NCI-H345 treated with DMSO at 0.1 percent for 48 hours (cell line): ENCODE measurements at regions not wholly inside any gene's neighbourhood (a gene's known extent, or its start where the extent isn't known, plus 50 kb on each side); places are given as distances from the start of the nearest gene placed in this dataset.
"Not testable (repeated sequence)": the region's sequence is repeated elsewhere in the genome, so short reads cannot be mapped to it uniquely, and the experiment has no call there.

Experiments
- DNase-seq: peaks from one replicate; lab custom pipeline; 2025; ENCODE audit not compliant: unreplicated experiment; lab: John Stamatoyannopoulos, UW

DNA sequence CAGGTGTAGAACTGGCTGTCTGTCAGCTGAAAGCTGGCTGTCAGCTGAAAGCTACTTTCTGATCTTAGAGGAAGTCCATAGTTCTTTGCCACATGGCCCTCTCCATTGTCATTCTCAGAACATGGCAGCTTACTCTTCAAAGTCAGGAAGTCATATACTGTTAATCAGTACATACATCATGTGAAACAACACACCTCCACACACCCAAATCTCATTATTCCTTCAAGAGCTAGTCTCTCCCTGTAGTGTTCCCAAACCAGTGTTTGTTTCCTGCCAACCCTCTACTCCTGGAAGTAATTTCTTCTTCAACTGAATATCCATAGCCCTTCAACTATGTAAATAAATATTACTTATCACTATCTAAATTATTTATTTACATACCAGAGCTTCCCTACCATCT is 58.9 kb downstream of the OR5AK2 start:
- no peak for DNase-seq

DNA sequence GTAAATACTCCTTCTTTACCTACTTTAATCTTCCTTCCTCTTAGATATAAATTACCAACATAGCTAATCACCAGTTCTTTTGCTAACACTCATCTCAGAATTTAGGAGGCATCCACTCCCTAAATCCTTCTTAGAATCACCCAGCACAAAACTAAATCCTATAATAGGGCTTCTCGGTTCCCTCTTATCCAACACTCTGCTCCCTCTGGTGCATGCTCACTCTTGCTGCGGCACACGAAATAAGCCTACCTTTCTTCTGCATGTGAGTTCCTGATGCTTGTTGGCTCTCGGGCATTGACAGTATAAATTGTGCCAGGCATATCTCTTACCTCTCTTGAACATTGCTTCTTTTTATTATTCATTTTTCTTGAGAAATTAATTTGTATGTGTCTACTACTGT is 61.0 kb downstream of the OR5AK2 start:
- no peak for DNase-seq

- no peak for DNase-seq
Observed at GRCh38 chr11:57054817-57055216, 66.1 kb downstream of the OR5AK2 start.

- no peak for DNase-seq
Observed at GRCh38 chr11:57055744-57056143, 67.0 kb downstream of the OR5AK2 start.

DNA sequence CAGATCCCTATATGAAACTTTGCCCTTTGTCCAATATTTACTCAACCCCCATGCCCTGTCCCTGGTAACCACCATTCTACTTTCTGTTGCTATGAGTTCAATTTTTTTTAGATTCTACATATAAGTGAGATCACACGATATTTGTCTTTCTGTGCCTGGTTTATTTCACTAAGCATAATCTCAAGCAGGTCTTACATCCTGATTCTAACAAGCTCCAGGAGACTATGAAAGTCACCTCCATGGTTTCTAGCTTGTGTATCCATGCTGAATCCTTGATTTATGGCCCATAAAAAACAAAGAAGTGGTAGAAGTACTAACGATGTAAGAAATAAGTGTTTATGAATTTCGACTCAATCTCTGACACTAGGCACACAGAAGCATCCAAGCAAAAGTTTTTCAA is 68.0 kb downstream of the OR5AK2 start:
- no peak for DNase-seq

- no peak for DNase-seq
Observed at GRCh38 chr11:57057561-57057960, 68.8 kb downstream of the OR5AK2 start.

GRCh38 chr11:57062957-57063356 is 74.2 kb downstream of the OR5AK2 start:
- not testable (repeated sequence) for DNase-seq

DNA sequence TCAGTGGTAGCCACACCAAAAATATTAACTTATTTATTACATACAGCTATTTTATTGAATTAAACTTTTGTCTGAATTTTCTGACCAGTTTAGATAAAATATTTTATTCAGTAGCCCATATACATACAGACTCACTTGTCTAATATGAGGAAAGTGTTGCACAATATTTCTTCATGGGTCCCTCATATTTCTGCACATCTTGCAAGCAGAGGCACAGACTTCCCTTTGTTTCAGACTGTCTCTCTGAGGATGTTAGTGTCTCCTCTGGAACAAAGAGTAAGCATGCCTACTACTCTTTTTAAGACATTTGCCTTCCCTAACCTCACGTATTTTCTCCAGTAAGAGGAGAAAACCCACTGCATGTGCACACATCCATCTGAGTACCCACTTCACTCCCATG is 81.2 kb downstream of the OR5AK2 start:
- DNase-seq = no peak

- no peak for DNase-seq
Observed at GRCh38 chr11:57071829-57072228, 83.1 kb downstream of the OR5AK2 start.

GRCh38 chr11:57072640-57073039 is 83.9 kb downstream of the OR5AK2 start:
- no peak for DNase-seq

GRCh38 chr11:57073128-57073527 is 84.4 kb downstream of the OR5AK2 start:
- DNase-seq = no peak

DNA sequence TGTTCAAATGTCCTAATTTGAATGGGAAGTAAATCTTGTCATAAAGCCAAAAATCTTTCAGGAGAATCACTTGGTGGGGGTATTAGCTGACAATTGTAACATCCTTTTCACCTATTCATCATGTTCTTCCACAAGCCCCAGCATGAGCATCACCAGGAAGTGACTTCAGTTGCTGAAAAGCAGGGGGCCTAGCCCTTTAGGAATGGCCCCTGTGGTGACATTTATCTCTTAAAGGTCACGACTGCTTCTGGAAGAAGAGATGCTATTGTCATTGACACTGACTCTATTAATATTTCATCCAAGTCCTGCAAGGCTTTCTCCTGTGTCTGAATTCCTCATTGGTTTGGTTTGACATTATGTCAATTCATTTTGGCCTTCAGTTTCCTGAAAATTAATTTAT is 92.6 kb downstream of the OR5AK2 start:
- DNase-seq = no peak

DNA sequence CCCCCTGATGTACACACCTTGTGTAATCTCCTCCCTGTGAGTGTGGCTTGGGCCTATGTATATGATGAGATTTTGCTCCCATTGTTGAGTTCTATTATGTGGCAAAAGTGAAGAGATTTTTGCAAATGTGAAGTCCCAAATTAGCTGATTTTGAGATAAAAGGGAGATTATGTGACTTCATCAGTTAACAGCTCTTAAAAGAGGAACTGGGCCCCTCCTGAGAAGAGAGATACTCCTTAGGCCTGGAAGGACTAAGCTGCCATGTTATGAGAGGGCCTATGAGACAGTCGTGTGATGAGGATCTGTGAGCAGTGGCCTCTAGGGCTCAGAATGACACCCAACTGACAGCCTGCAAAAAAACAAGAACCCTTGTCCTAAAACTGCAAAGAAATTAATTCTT is 93.4 kb downstream of the OR5AK2 start:
- no peak for DNase-seq

- DNase-seq = no peak
Observed at GRCh38 chr11:57083641-57084385, 95.1 kb downstream of the OR5AK2 start.

DNA sequence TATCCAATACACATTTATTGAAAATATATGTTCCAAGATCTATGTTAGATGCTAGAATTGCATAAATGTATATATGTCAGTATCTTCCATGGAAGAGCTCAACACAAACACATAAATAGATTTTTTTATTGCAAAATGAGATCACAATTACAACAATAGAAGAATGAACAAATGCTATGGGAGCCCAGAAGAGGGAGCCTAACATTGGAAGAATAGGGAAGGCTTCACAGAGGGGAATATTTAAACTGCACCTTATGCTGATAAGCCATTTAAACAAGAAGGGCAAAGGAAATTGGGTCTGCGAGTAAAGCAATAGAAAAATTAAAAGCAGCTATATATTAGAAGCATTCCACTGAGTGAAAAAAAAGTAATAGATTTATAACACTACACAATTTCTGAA is 96.1 kb upstream of the LRRC55 start:
- DNase-seq = no peak

DNA sequence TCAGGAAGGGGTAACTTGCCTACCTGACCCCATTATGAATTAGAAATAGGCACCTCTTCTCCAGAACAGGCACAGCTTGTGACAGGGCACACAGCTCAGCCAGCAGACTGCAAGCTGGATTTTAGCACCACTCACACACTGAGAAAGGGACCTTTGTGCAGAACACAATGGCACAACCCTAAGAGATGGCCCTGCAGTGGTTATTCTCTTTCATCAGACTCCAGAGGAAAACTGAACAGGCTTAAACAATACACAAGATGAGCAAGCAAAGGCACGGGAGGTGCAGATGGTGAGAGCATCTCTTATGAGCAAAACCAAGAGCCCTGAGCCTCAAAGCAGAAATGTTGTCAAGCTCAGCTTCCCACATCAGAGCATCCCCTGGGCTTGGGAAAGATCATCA is 93.8 kb upstream of the LRRC55 start:
- DNase-seq = no peak

- DNase-seq = no peak
Observed at GRCh38 chr11:57092028-57092698, 89.6 kb upstream of the LRRC55 start.

GRCh38 chr11:57094181-57094935 is 87.4 kb upstream of the LRRC55 start:
- no peak for DNase-seq

- no peak for DNase-seq
Observed at GRCh38 chr11:57095417-57095816, 86.3 kb upstream of the LRRC55 start.

DNA sequence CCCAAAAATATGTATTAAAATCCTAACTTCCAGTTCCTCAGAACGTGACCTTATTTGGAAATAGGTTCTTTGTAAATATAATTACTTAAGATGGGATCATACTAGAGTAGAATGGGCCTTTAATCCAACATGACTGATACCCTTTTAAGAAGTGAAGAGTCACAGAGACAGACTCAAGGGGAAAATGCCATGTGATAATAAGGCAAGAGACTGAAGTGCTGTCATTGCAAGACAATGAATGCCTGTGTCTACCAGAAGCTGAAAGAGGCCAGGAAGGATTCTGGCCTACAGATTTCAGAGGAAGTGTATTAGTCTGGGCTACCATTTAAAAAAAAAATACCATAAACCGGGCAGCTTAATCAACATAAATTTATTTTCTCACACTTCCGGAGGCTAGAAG is 85.9 kb upstream of the LRRC55 start:
- DNase-seq = no peak

DNA sequence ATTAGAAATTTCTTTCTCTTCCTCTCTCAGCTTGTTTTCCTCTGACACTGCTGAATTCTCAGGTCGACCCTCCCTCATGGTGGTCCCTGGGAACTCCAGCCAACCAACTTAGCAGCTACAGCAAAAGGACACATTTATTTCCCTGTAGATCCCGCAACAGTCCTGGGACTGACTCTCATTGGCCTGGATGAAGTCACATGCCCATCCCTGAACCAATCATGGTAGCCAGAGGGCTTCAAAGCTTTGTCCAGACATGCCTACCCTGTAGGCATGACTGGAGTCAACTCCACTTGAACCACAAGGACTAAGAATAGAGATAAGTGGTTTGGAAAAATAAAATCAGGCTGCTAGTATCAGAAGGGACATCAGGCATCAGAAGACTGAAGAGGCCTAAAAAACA is 84.6 kb upstream of the LRRC55 start:
- DNase-seq = no peak

- DNase-seq = no peak
Observed at GRCh38 chr11:57098191-57098590, 83.6 kb upstream of the LRRC55 start.
